HepG2 (cell line): ENCODE measurements at regions not wholly inside any gene's neighbourhood (a gene's known extent, or its start where the extent isn't known, plus 50 kb on each side); places are given as distances from the start of the nearest gene placed in this dataset.

Source experiments
- ATAC-seq: fragments of 200-7000 bp; cut with Tn5 transposase; 3 replicates; pipeline ENCODE4 v1.9.1; 2020; ENCODE audit warnings: mild to moderate bottlenecking, moderate library complexity
- BruUV-seq: library from RNA; stranded (reverse); fragments of 400-500 nt; replicated peaks from 2 replicates; lab custom pipeline; 2021; lab: Mats Ljungman, UMichigan
- CTCF ChIA-PET: fragments of 300-600 bp; formaldehyde crosslinking; extraction: SDS; loops from one replicate; lab custom pipeline; 2021; ENCODE audit warnings: low total read pairs, inconsistent platforms, low intra/inter-chr PET ratio; lab: Yijun Ruan, JAX
- POLR2A ChIA-PET: fragments of 350-600 bp; sonication (Branson Sonifier 250); formaldehyde crosslinking; loops from one replicate; lab custom pipeline; 2020; ENCODE audit warnings: antibody characterized with exemption, inconsistent platforms; lab: Yijun Ruan, JAX
- DNase-seq: peaks from one replicate; pipeline ENCODE4 v3.0.0-alpha.2; 2015; ENCODE audit warnings: low spot score
- FAIRE-seq: peaks from 3 replicates; lab custom pipeline; 2011; peaks lifted over from hg19 to GRCh38; lab: Jason Lieb, UNC
- H2AFZ ChIP-seq: one replicate; pipeline ENCODE4 v1.6.1; 2011; ENCODE audit warnings: low read length, inconsistent platforms
- H3K27ac ChIP-seq: fragments of 300-600 bp; 3 replicates; pipeline ENCODE4 v1.8.0; 2011; ENCODE audit warnings: mixed run types, mild to moderate bottlenecking, mixed read lengths, low read length, inconsistent platforms; ENCODE audit not compliant: insufficient read depth; ENCODE audit errors: extremely low read length
- H3K27me3 ChIP-seq, 2 experiments: fragments of 200-600 bp in 1 of 2; 2 replicates in 1 of 2; 3 replicates in 1 of 2; pipeline versions ENCODE4 v1.6.0 to v1.8.0; 2011; ENCODE audit warnings: low read length in 2 of 2, mild to moderate bottlenecking in 2 of 2, moderate library complexity in 2 of 2, inconsistent platforms in 1 of 2; ENCODE audit not compliant: insufficient read depth in 2 of 2, control insufficient read depth in 1 of 2
- H3K36me3 ChIP-seq, 2 experiments: fragments of 200-600 bp in 1 of 2; replicated peaks in 1 of 2; 2 replicates in 1 of 2; 3 replicates in 1 of 2; pipeline versions ENCODE4 v1.5.1 to v1.8.0; 2011; ENCODE audit warnings: low read length in 2 of 2, inconsistent platforms in 1 of 2; ENCODE audit not compliant: insufficient read depth in 2 of 2, control insufficient read depth in 1 of 2
- H3K4me1 ChIP-seq: 2 replicates; pipeline ENCODE4 v1.5.1; 2012; ENCODE audit warnings: low read length, inconsistent platforms; ENCODE audit not compliant: insufficient read depth
- H3K4me2 ChIP-seq: 2 replicates; pipeline ENCODE4 v1.6.0; 2011; ENCODE audit warnings: low read depth, low read length, inconsistent platforms
- H3K4me3 ChIP-seq, 3 experiments: fragments of 200-600 bp in 1 of 3; sonication (generic), shearing (Covaris generic) in 1 of 3; replicated peaks in 1 of 3; 2 replicates each; pipeline ENCODE4 v1.5.1; 2011 to 2016; ENCODE audit warnings: low read length in 3 of 3, inconsistent platforms in 2 of 3, low read depth in 2 of 3, mild to moderate bottlenecking in 2 of 3, control low read depth in 1 of 3, mixed read lengths in 1 of 3; ENCODE audit not compliant: insufficient read depth in 1 of 3
- H3K79me2 ChIP-seq: one replicate; pipeline ENCODE4 v1.6.1; 2011; ENCODE audit warnings: low read length, inconsistent platforms; ENCODE audit not compliant: insufficient read depth
- H3K9ac ChIP-seq: 2 replicates; pipeline ENCODE4 v1.6.0; 2011; ENCODE audit warnings: mild to moderate bottlenecking, low read depth, low read length, inconsistent platforms; ENCODE audit not compliant: insufficient read depth
- H3K9me3 ChIP-seq: 2 replicates; pipeline ENCODE4 v1.5.1; 2012; ENCODE audit warnings: mild to moderate bottlenecking, low read length
- H4K20me1 ChIP-seq: 2 replicates; pipeline ENCODE4 v1.6.0; 2011; ENCODE audit warnings: inconsistent platforms, mild to moderate bottlenecking, low read length, moderate library complexity; ENCODE audit not compliant: insufficient read depth
- AKNA ChIP-seq: sonication (generic); formaldehyde crosslinking; IDR thresholded peaks from 2 replicates; pipeline ENCODE4 v1.4.0; 2020; ENCODE audit warnings: missing genetic modification reagents, borderline replicate concordance
- ATF2 ChIP-seq: sonication (generic); formaldehyde crosslinking; IDR thresholded peaks from 2 replicates; pipeline ENCODE4 v1.4.0; 2020; ENCODE audit warnings: missing genetic modification reagents
- GATA4 ChIP-seq: sonication (generic); IDR thresholded peaks from 2 replicates; pipeline ENCODE4 v1.6.1; 2016; ENCODE audit warnings: antibody characterized with exemption, low read depth, borderline replicate concordance
- JUN ChIP-seq: sonication (generic); formaldehyde crosslinking; IDR thresholded peaks from 2 replicates; pipeline ENCODE4 v1.4.0; 2020; ENCODE audit warnings: mild to moderate bottlenecking, missing genetic modification reagents
- LBX2 ChIP-seq: sonication (generic); formaldehyde crosslinking; IDR thresholded peaks from 2 replicates; pipeline ENCODE4 v1.5.0; 2020; ENCODE audit warnings: missing genetic modification reagents, mild to moderate bottlenecking, borderline replicate concordance
- SALL1 ChIP-seq: sonication (generic); formaldehyde crosslinking; IDR thresholded peaks from 2 replicates; pipeline ENCODE4 v1.8.0; 2022; ENCODE audit warnings: mild to moderate bottlenecking, missing genetic modification reagents
- THYN1 ChIP-seq: sonication (generic); formaldehyde crosslinking; IDR thresholded peaks from 2 replicates; pipeline ENCODE4 v1.8.1; 2023; ENCODE audit warnings: low read depth, mild to moderate bottlenecking, moderate library complexity, missing genetic modification reagents, borderline replicate concordance
- ZNF564 ChIP-seq: sonication (generic); formaldehyde crosslinking; IDR thresholded peaks from 2 replicates; pipeline ENCODE4 v1.8.1; 2023; ENCODE audit warnings: mild to moderate bottlenecking, missing genetic modification reagents
- ZNF691 ChIP-seq: sonication (generic); formaldehyde crosslinking; IDR thresholded peaks from 2 replicates; pipeline ENCODE4 v1.4.0; 2020; ENCODE audit warnings: missing genetic modification reagents, low read depth, mild to moderate bottlenecking, borderline replicate concordance
- ZNF709 ChIP-seq: sonication (generic); formaldehyde crosslinking; IDR thresholded peaks from 2 replicates; pipeline ENCODE4 v1.5.0; 2020; ENCODE audit warnings: mild to moderate bottlenecking, missing genetic modification reagents
- WGBS: methylation state at CpG from one replicate; pipeline ENCODE4 v1.1.6; 2017; ENCODE audit warnings: low lambda C conversion rate; 5-methylcytosine and 5-hydroxymethylcytosine counted together
- in situ Hi-C: cut with HindIII; loops from 2 replicates; pipeline ENCODE4 v1.10.0; 2017; ENCODE audit warnings: low pct_unique_long_range_greater_than_20kb; ENCODE audit not compliant: extremely low pct_ligation_motif_present
- intact Hi-C: fragments of 100-400 bp; cut with micrococcal nuclease; formaldehyde crosslinking; loops from one replicate; pipeline ENCODE4 v1.10.0; 2022; ENCODE audit not compliant: unreplicated experiment
- TF ChIP-seq, protein P1 (sequence below): sonication (generic); formaldehyde crosslinking; IDR thresholded peaks from 2 replicates; pipeline ENCODE4 v1.4.0; 2020; ENCODE audit warnings: missing genetic modification reagents, borderline replicate concordance
- TF ChIP-seq, protein P2 (sequence below), 2 experiments: fragments of 450-650 bp in 1 of 2; sonication (generic) in 1 of 2; formaldehyde crosslinking; IDR thresholded peaks; 2 replicates each; pipeline versions ENCODE4 v1.5.0 to v1.8.0; 2020 to 2022; ENCODE audit warnings: mild to moderate bottlenecking in 1 of 2, missing genetic modification reagents in 1 of 2

- no peak for TF ChIP-seq ATF2
- TF ChIP-seq, protein P1, sequence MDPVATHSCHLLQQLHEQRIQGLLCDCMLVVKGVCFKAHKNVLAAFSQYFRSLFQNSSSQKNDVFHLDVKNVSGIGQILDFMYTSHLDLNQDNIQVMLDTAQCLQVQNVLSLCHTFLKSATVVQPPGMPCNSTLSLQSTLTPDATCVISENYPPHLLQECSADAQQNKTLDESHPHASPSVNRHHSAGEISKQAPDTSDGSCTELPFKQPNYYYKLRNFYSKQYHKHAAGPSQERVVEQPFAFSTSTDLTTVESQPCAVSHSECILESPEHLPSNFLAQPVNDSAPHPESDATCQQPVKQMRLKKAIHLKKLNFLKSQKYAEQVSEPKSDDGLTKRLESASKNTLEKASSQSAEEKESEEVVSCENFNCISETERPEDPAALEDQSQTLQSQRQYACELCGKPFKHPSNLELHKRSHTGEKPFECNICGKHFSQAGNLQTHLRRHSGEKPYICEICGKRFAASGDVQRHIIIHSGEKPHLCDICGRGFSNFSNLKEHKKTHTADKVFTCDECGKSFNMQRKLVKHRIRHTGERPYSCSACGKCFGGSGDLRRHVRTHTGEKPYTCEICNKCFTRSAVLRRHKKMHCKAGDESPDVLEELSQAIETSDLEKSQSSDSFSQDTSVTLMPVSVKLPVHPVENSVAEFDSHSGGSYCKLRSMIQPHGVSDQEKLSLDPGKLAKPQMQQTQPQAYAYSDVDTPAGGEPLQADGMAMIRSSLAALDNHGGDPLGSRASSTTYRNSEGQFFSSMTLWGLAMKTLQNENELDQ (CRISPR knock-in tag): no peak
Observed at GRCh38 chr2:212921061-212921460, 230.4 kb downstream of the IKZF2 start (continued).

GRCh38 chr2:212919238-212919637 lies 232.2 kb downstream of the IKZF2 start:
- Histone ChIP-seq H3K36me3 (no peaks in the 10 kb centered on the region), H4K20me1 (no peaks in the 10 kb centered on the region), H3K4me2 (no peak overlapping the region), H3K79me2 (no peaks in the 10 kb centered on the region), H3K9ac (no peak overlapping the region), H3K4me3 (no peak overlapping the region), H3K9me3 (no peaks in the 10 kb centered on the region), H3K27me3 (no peaks in the 10 kb centered on the region), H2AFZ (no peak overlapping the region), H3K4me1 (no peaks in the 10 kb centered on the region), H3K27ac (no peak overlapping the region)
- POLR2A ChIA-PET: no interaction called here
- intact Hi-C loops: no loop called here
- no TSS peak for BruUV-seq
- FAIRE-seq (no peak), DNase-seq (no peak), ATAC-seq (no peak)
- WGBS: 8% methylated on average over 2 of the region's 2 CpGs
- in situ Hi-C loops: no loop called here
- CTCF ChIA-PET: no interaction called here
- no peak for TF ChIP-seq SALL1 (CRISPR knock-in tag)
- no peak for TF ChIP-seq ZNF691
- no peak for TF ChIP-seq AKNA (CRISPR knock-in tag)
- no peak for TF ChIP-seq JUN (CRISPR knock-in tag)
- no peak for TF ChIP-seq GATA4
- TF ChIP-seq, protein P2, sequence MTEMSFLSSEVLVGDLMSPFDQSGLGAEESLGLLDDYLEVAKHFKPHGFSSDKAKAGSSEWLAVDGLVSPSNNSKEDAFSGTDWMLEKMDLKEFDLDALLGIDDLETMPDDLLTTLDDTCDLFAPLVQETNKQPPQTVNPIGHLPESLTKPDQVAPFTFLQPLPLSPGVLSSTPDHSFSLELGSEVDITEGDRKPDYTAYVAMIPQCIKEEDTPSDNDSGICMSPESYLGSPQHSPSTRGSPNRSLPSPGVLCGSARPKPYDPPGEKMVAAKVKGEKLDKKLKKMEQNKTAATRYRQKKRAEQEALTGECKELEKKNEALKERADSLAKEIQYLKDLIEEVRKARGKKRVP (CRISPR knock-in tag; IDR thresholded peaks at IDR 0.05): no peak
- TF ChIP-seq ZNF709 (CRISPR knock-in tag): no peak
- TF ChIP-seq ZNF564: no peak
- no peak for TF ChIP-seq THYN1 (CRISPR knock-in tag)
- TF ChIP-seq LBX2 (CRISPR knock-in tag): no peak
